NB4 (cell line): ENCODE measurements at regions not wholly inside any gene's neighbourhood (a gene's known extent, or its start where the extent isn't known, plus 50 kb on each side); places are given as distances from the start of the nearest gene placed in this dataset.

ENCODE experiments used
- DNase-seq: peaks from one replicate; pipeline ENCODE4 v3.0.0; 2010; ENCODE audit warnings: low read depth
- H3K4me3 ChIP-seq: one replicate; pipeline ENCODE4 v1.5.1; 2011; ENCODE audit warnings: mild to moderate bottlenecking, low read depth, low read length, moderate library complexity
- MAX ChIP-seq: IDR thresholded peaks from 2 replicates; pipeline ENCODE4 v1.6.1; 2011; ENCODE audit warnings: low read depth, low read length
- MYC ChIP-seq: IDR thresholded peaks from 2 replicates; pipeline ENCODE4 v1.6.1; 2011; ENCODE audit warnings: low read depth, low read length
- POLR2A ChIP-seq: IDR thresholded peaks from 2 replicates; pipeline ENCODE4 v1.6.1; 2011; ENCODE audit warnings: mild to moderate bottlenecking; ENCODE audit not compliant: insufficient read length; ENCODE audit errors: extremely low read depth
- TF ChIP-seq, protein P1 (sequence below): IDR thresholded peaks from one replicate; pipeline ENCODE4 v1.5.1; 2012; ENCODE audit warnings: low read depth, low read length

GRCh38 chr13:79724348-79725103 lies 243.6 kb downstream of the NDFIP2 start:
- DNase-seq, result no peak
- no peak overlapping the region for H3K4me3 ChIP-seq
- TF ChIP-seq MYC (no peak), MAX (no peak), POLR2A (no peak)
- TF ChIP-seq, protein P1, sequence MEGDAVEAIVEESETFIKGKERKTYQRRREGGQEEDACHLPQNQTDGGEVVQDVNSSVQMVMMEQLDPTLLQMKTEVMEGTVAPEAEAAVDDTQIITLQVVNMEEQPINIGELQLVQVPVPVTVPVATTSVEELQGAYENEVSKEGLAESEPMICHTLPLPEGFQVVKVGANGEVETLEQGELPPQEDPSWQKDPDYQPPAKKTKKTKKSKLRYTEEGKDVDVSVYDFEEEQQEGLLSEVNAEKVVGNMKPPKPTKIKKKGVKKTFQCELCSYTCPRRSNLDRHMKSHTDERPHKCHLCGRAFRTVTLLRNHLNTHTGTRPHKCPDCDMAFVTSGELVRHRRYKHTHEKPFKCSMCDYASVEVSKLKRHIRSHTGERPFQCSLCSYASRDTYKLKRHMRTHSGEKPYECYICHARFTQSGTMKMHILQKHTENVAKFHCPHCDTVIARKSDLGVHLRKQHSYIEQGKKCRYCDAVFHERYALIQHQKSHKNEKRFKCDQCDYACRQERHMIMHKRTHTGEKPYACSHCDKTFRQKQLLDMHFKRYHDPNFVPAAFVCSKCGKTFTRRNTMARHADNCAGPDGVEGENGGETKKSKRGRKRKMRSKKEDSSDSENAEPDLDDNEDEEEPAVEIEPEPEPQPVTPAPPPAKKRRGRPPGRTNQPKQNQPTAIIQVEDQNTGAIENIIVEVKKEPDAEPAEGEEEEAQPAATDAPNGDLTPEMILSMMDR, result no peak

- H3K4me3 ChIP-seq, result no peak overlapping the region
- DNase-seq, result no peak
- no peak for TF ChIP-seq MYC
- TF ChIP-seq, protein P1, result no peak
Observed at GRCh38 chr13:79723519-79724024, 242.6 kb downstream of the NDFIP2 start.

- no peak overlapping the region for H3K4me3 ChIP-seq
- no peak for TF ChIP-seq MYC
- TF ChIP-seq, protein P1, result no peak
- TF ChIP-seq POLR2A, result no peak
- no peak for TF ChIP-seq MAX
- DNase-seq, result no peak
Observed at GRCh38 chr13:79722885-79723445, 242.0 kb downstream of the NDFIP2 start.

DNA sequence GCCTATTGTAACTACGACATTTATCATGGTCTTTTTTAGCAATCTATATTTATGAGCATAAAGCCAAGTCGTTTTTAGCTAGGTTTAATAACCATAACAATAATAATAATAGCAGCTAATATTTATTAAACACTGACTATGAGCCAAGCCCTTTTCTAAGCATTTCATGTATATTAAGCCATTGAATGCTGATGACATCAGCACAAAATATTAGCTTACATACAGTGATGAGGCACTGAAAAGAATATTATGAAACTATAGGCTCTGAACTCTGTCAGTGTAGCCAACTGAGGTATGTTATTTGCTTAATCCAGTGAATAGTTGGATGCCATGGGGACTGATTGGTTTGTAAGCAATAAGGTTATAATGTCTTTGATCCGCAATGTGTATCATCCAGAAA lies 235.2 kb downstream of the NDFIP2 start:
- H3K4me3 ChIP-seq, result no peak overlapping the region
- DNase-seq, result no peak
- TF ChIP-seq MYC, result no peak
- TF ChIP-seq MAX, result no peak
- no peak for TF ChIP-seq POLR2A
- TF ChIP-seq, protein P1, result no peak

GRCh38 chr13:79711631-79712030 lies 230.7 kb downstream of the NDFIP2 start:
- H3K4me3 ChIP-seq, result no peak overlapping the region
- TF ChIP-seq POLR2A, result no peak
- no peak for TF ChIP-seq MAX
- TF ChIP-seq, protein P1, result no peak
- TF ChIP-seq MYC, result no peak
- DNase-seq, result no peak
